Prostate gland (tissue), 2 donors: ENCODE measurements at regions not wholly inside any gene's neighbourhood (a gene's known extent, or its start where the extent isn't known, plus 50 kb on each side); places are given as distances from the start of the nearest gene placed in this dataset.

Source experiments
- POLR2A ChIP-seq: fragments of 450-650 bp; IDR thresholded peaks from one replicate; pipeline ENCODE4 v1.6.1; 2016; ENCODE audit warnings: antibody characterized with exemption, mild to moderate bottlenecking
- POLR2AphosphoS5 ChIP-seq: sonication (generic); formaldehyde crosslinking; IDR thresholded peaks from one replicate; pipeline ENCODE4 v1.6.1; 2017; ENCODE audit warnings: antibody characterized with exemption
- TF ChIP-seq, protein P1 (sequence below), 4 experiments: fragments of 200-600 bp in 2 of 4; fragments of 450-650 bp in 2 of 4; sonication (generic) in 2 of 4; IDR thresholded peaks; 1 replicate in 3 of 4; 2 replicates in 1 of 4; pipeline ENCODE4 v1.5.1; 2016 to 2019; ENCODE audit warnings: antibody characterized with exemption in 4 of 4, mild to moderate bottlenecking in 2 of 4, moderate library complexity in 2 of 4

DNA sequence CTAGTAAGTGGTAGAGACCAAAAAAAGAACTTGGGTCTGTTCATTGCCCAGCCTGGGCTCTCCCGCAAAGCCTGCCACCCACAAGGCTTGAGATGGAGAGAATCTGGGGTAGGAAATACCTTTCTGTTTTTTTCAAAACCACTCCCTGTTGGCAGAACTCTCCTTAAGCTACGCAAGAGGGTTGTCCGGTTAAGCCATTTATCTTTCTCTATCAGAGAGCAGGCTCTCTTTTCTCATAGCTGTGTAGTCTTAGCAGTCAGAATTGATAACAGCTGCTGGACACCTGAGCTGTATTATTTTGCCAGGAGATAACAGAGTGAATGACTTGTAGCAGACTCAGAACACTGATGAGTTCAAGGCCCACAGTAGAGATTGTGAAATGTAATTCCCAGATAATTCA, 1088.1 kb downstream of the TSN start:
- TF ChIP-seq, protein P1, sequence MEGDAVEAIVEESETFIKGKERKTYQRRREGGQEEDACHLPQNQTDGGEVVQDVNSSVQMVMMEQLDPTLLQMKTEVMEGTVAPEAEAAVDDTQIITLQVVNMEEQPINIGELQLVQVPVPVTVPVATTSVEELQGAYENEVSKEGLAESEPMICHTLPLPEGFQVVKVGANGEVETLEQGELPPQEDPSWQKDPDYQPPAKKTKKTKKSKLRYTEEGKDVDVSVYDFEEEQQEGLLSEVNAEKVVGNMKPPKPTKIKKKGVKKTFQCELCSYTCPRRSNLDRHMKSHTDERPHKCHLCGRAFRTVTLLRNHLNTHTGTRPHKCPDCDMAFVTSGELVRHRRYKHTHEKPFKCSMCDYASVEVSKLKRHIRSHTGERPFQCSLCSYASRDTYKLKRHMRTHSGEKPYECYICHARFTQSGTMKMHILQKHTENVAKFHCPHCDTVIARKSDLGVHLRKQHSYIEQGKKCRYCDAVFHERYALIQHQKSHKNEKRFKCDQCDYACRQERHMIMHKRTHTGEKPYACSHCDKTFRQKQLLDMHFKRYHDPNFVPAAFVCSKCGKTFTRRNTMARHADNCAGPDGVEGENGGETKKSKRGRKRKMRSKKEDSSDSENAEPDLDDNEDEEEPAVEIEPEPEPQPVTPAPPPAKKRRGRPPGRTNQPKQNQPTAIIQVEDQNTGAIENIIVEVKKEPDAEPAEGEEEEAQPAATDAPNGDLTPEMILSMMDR (IDR thresholded peaks at IDR 0.05): no peak
- TF ChIP-seq POLR2A (no peak), POLR2AphosphoS5 (no peak)
